GM12878 (cell line): ENCODE measurements at regions not wholly inside any gene's neighbourhood (a gene's known extent, or its start where the extent isn't known, plus 50 kb on each side); places are given as distances from the start of the nearest gene placed in this dataset.

Experiments
- ATAC-seq: fragments of 200-7000 bp; cut with Tn5 transposase; 3 replicates; pipeline ENCODE4 v1.9.1; 2020; ENCODE audit warnings: mild to moderate bottlenecking, moderate library complexity
- BruUV-seq: library from RNA; stranded (reverse); fragments of 400-500 nt; replicated peaks from 2 replicates; lab custom pipeline; 2021; lab: Mats Ljungman, UMichigan
- CTCF ChIA-PET: fragments of 300-600 bp; sonication (Branson Sonifier 250); formaldehyde crosslinking; extraction: SDS; loops from one replicate; lab custom pipeline; 2021; ENCODE audit warnings: inconsistent platforms; lab: Yijun Ruan, JAX
- POLR2A ChIA-PET: fragments of 350-600 bp; formaldehyde crosslinking; extraction: SDS; loops from one replicate; lab custom pipeline; 2021; ENCODE audit warnings: inconsistent platforms; lab: Charles Lee
- RAD21 ChIA-PET: fragments of 300-600 bp; sonication (Branson Sonifier 250); formaldehyde crosslinking; loops from one replicate; lab custom pipeline; 2023; ENCODE audit warnings: antibody characterized with exemption; ENCODE audit not compliant: unreplicated experiment; lab: Charles Lee
- SMC1A ChIA-PET: fragments of 300-600 bp; sonication (Branson Sonifier 250); formaldehyde crosslinking; loops from one replicate; lab custom pipeline; 2023; ENCODE audit not compliant: unreplicated experiment, uncharacterized antibody; lab: Charles Lee
- DNase-seq: peaks from one replicate; pipeline ENCODE4 v3.0.0-alpha.2; 2011; ENCODE audit warnings: low read depth, low spot score
- FAIRE-seq: peaks from 3 replicates; lab custom pipeline; 2011; peaks lifted over from hg19 to GRCh38; lab: Jason Lieb, UNC
- H2AFZ ChIP-seq: 2 replicates; pipeline ENCODE4 v1.6.0; 2011; ENCODE audit warnings: low read depth, low read length, control low read depth; ENCODE audit not compliant: control insufficient read depth
- H3K27ac ChIP-seq: 2 replicates; pipeline ENCODE4 v1.5.1; 2011; ENCODE audit warnings: control low read depth; ENCODE audit not compliant: control insufficient read depth, insufficient read depth
- H3K27me3 ChIP-seq, 2 experiments: replicated peaks in 1 of 2; 2 replicates each; pipeline versions ENCODE4 v1.6.0 to v1.6.1; 2011; ENCODE audit warnings: low read length in 1 of 2; ENCODE audit not compliant: control insufficient read depth in 2 of 2, insufficient read depth in 2 of 2
- H3K36me3 ChIP-seq, 2 experiments: 2 replicates each; pipeline ENCODE4 v1.5.1; 2011; ENCODE audit warnings: low read length in 1 of 2; ENCODE audit not compliant: control insufficient read depth in 2 of 2, insufficient read depth in 2 of 2
- H3K4me1 ChIP-seq: 2 replicates; pipeline ENCODE4 v1.6.1; 2011; ENCODE audit warnings: mild to moderate bottlenecking, low read length, moderate library complexity, mixed read lengths; ENCODE audit not compliant: control insufficient read depth, insufficient read depth
- H3K4me2 ChIP-seq: 2 replicates; pipeline ENCODE4 v1.6.0; 2011; ENCODE audit warnings: control low read depth; ENCODE audit not compliant: control insufficient read depth, insufficient read depth
- H3K4me3 ChIP-seq: fragments of 200-600 bp; sonication (generic); 2 replicates; pipeline ENCODE4 v1.5.1; 2016
- H3K79me2 ChIP-seq: 2 replicates; pipeline ENCODE4 v1.6.0; 2011; ENCODE audit warnings: low read length; ENCODE audit not compliant: control insufficient read depth, insufficient read depth
- H3K9ac ChIP-seq: 2 replicates; pipeline ENCODE4 v1.8.0; 2011; ENCODE audit warnings: low read length, control low read depth, mixed read lengths; ENCODE audit not compliant: control insufficient read depth, insufficient read depth
- H3K9me3 ChIP-seq: replicated peaks from 3 replicates; pipeline ENCODE4 v1.5.1; 2011; ENCODE audit warnings: mild to moderate bottlenecking, low read length; ENCODE audit not compliant: control insufficient read depth, insufficient read depth
- H4K20me1 ChIP-seq: 2 replicates; pipeline ENCODE4 v1.6.0; 2011; ENCODE audit not compliant: control insufficient read depth, insufficient read depth
- GABPA ChIP-seq: IDR thresholded peaks from 2 replicates; pipeline ENCODE4 v1.6.1; 2014; ENCODE audit warnings: antibody characterized with exemption, low read depth, mild to moderate bottlenecking, inconsistent platforms
- IKZF2 ChIP-seq, 2 experiments: fragments of 450-650 bp; IDR thresholded peaks; 2 replicates each; pipeline ENCODE4 v1.6.1; 2017; ENCODE audit warnings: mild to moderate bottlenecking in 2 of 2, moderate library complexity in 2 of 2
- IRF3 ChIP-seq: fragments of 450-650 bp; IDR thresholded peaks from 2 replicates; pipeline ENCODE4 v1.6.1; 2014; ENCODE audit warnings: mild to moderate bottlenecking
- IRF4 ChIP-seq: IDR thresholded peaks from 2 replicates; pipeline ENCODE4 v1.6.1; 2011; ENCODE audit warnings: low read depth, low read length
- JUNB ChIP-seq: IDR thresholded peaks from 2 replicates; pipeline ENCODE4 v1.6.1; 2016; ENCODE audit warnings: antibody characterized with exemption, mild to moderate bottlenecking
- JUND ChIP-seq: IDR thresholded peaks from 2 replicates; pipeline ENCODE4 v1.6.1; 2012; ENCODE audit warnings: low read depth, mild to moderate bottlenecking, low read length, improper control_type of control experiment, moderate library complexity
- MEF2A ChIP-seq: IDR thresholded peaks from 2 replicates; pipeline ENCODE4 v1.6.1; 2011; ENCODE audit warnings: low read depth, mild to moderate bottlenecking, low read length, moderate library complexity; ENCODE audit not compliant: insufficient read depth
- MLLT1 ChIP-seq: fragments of 450-650 bp; IDR thresholded peaks from 2 replicates; pipeline ENCODE4 v1.6.1; 2016; ENCODE audit warnings: mild to moderate bottlenecking
- NR2C1 ChIP-seq: fragments of 450-650 bp; IDR thresholded peaks from 2 replicates; pipeline ENCODE4 v1.6.1; 2017; ENCODE audit warnings: antibody characterized with exemption, mild to moderate bottlenecking, moderate library complexity
- POLR2AphosphoS2 ChIP-seq: IDR thresholded peaks from 2 replicates; pipeline ENCODE4 v1.6.1; 2011; ENCODE audit warnings: low read depth, mild to moderate bottlenecking, low read length, improper control_type of control experiment, moderate library complexity
- RAD51 ChIP-seq: fragments of 450-650 bp; IDR thresholded peaks from 2 replicates; pipeline ENCODE4 v1.6.1; 2016; ENCODE audit warnings: moderate library complexity, mild to moderate bottlenecking, inconsistent platforms
- RELA ChIP-seq: fragments of 450-650 bp; IDR thresholded peaks from 2 replicates; pipeline ENCODE4 v1.8.0; 2014; ENCODE audit warnings: borderline replicate concordance; ENCODE audit not compliant: partially characterized antibody
- SMAD5 ChIP-seq: IDR thresholded peaks from 2 replicates; pipeline ENCODE4 v1.6.1; 2016; ENCODE audit warnings: antibody characterized with exemption, low read depth
- SP1 ChIP-seq: IDR thresholded peaks from one replicate; pipeline ENCODE4 v1.6.1; 2011; ENCODE audit warnings: low read depth, low read length
- SPI1 ChIP-seq: IDR thresholded peaks from 2 replicates; pipeline ENCODE4 v1.6.1; 2011; ENCODE audit warnings: low read depth, mild to moderate bottlenecking, low read length, moderate library complexity, borderline replicate concordance; ENCODE audit not compliant: insufficient read depth
- TAF1 ChIP-seq: IDR thresholded peaks from 2 replicates; pipeline ENCODE4 v1.6.1; 2011; ENCODE audit warnings: mild to moderate bottlenecking, low read depth, low read length, borderline replicate concordance
- TCF12 ChIP-seq: IDR thresholded peaks from 2 replicates; pipeline ENCODE4 v1.6.1; 2011; ENCODE audit warnings: low read depth, mild to moderate bottlenecking, low read length
- whole genome bisulfite sequencing: methylation state at CpG from one replicate; pipeline ENCODE4 v1.1.6; 2016; ENCODE audit warnings: low lambda C conversion rate; ENCODE audit not compliant: insufficient replicate concordance, insufficient coverage; ENCODE audit errors: missing lambda C conversion rate; 5-methylcytosine and 5-hydroxymethylcytosine counted together
- in situ Hi-C: fragments of 300-500 bp; cut with MboI; formaldehyde crosslinking; loops from 9 replicates; pipeline ENCODE4 v1.14.3; 2018; ENCODE audit warnings: mixed read lengths
- intact Hi-C: fragments of 100-400 bp; cut with micrococcal nuclease; formaldehyde crosslinking; loops from one replicate; pipeline ENCODE4 v1.14.2; 2022; ENCODE audit not compliant: unreplicated experiment
- TF ChIP-seq, protein P1 (sequence below): IDR thresholded peaks from 2 replicates; pipeline ENCODE4 v1.6.1; 2011; ENCODE audit warnings: low read depth, low read length, improper control_type of control experiment, borderline replicate concordance
- TF ChIP-seq, protein P2 (sequence below): IDR thresholded peaks from 2 replicates; pipeline ENCODE4 v1.6.1; 2011; ENCODE audit warnings: borderline replicate concordance, low read depth, mild to moderate bottlenecking, moderate library complexity, low read length; ENCODE audit not compliant: insufficient read depth, poor library complexity, severe bottlenecking
- TF ChIP-seq, protein P3 (sequence below): fragments of 450-650 bp; IDR thresholded peaks from 2 replicates; pipeline ENCODE4 v1.6.1; 2017; ENCODE audit warnings: low read depth, mild to moderate bottlenecking, moderate library complexity

- peak; percentile 16 for ATAC-seq
- H4K20me1 ChIP-seq, result no peaks in the 10 kb centered on the region
- H3K4me1 ChIP-seq, result no peaks in the 10 kb centered on the region
- no peak for FAIRE-seq
- H3K4me2 ChIP-seq, result no peak overlapping the region
- 2% methylated on average over 4 of the region's 4 CpGs for WGBS
- H3K27ac ChIP-seq, result no peak overlapping the region
- DNase-seq, result peak; percentile 20
- no peaks in the 10 kb centered on the region for H3K27me3 ChIP-seq
- CTCF ChIA-PET, result interaction anchor here (0.6 to 0.7 kb wide), 2 partner anchors 56 to 143 kb away, joined by 3 to 5 read pairs; no protein-coding TSS in a partner anchor
- H3K9me3 ChIP-seq, result no peaks in the 10 kb centered on the region; the same call in 2 of the 3 replicates
- H3K9ac ChIP-seq, result no peak overlapping the region
- RAD21 ChIA-PET, result interaction anchor here (1.8 kb wide), 1 partner anchor 42 kb away, joined by 5 read pairs; no protein-coding TSS in a partner anchor
- no peaks in the 10 kb centered on the region for H3K36me3 ChIP-seq
- no peaks in the 10 kb centered on the region for H3K79me2 ChIP-seq
- in situ Hi-C loops (no loop called here), intact Hi-C loops (no loop called here)
- SMC1A ChIA-PET, result interaction anchor here (0.7 kb wide), 1 partner anchor 157 kb away, joined by 4 read pairs; no protein-coding TSS in a partner anchor
- H2AFZ ChIP-seq, result no peak overlapping the region
- POLR2A ChIA-PET, result no interaction called here
- no TSS peak for BruUV-seq
- no peak overlapping the region for H3K4me3 ChIP-seq
- TF ChIP-seq JUND (no peak), SPI1 (peak; percentile 64; the same call in 1 of the 2 replicates), MEF2A (no peak), SMAD5 (no peak), NR2C1 (no peak), IKZF2 (IDR thresholded peaks at IDR 0.05) (peak in 1 of 2 experiments; percentile 30; a peak in 1 of 4 replicates), TAF1 (no peak), POLR2AphosphoS2 (no peak), IRF4 (no peak), JUNB (no peak), SP1 (no peak), GABPA (no peak), RELA (no peak), RAD51 (no peak), MLLT1 (peak; percentile 30; the same call in 1 of the 2 replicates), TCF12 (no peak), IRF3 (no peak)
- TF ChIP-seq, protein P1, sequence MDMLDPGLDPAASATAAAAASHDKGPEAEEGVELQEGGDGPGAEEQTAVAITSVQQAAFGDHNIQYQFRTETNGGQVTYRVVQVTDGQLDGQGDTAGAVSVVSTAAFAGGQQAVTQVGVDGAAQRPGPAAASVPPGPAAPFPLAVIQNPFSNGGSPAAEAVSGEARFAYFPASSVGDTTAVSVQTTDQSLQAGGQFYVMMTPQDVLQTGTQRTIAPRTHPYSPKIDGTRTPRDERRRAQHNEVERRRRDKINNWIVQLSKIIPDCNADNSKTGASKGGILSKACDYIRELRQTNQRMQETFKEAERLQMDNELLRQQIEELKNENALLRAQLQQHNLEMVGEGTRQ, result no peak
- TF ChIP-seq, protein P2, sequence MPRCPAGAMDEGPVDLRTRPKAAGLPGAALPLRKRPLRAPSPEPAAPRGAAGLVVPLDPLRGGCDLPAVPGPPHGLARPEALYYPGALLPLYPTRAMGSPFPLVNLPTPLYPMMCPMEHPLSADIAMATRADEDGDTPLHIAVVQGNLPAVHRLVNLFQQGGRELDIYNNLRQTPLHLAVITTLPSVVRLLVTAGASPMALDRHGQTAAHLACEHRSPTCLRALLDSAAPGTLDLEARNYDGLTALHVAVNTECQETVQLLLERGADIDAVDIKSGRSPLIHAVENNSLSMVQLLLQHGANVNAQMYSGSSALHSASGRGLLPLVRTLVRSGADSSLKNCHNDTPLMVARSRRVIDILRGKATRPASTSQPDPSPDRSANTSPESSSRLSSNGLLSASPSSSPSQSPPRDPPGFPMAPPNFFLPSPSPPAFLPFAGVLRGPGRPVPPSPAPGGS, result no peak
- TF ChIP-seq, protein P3, sequence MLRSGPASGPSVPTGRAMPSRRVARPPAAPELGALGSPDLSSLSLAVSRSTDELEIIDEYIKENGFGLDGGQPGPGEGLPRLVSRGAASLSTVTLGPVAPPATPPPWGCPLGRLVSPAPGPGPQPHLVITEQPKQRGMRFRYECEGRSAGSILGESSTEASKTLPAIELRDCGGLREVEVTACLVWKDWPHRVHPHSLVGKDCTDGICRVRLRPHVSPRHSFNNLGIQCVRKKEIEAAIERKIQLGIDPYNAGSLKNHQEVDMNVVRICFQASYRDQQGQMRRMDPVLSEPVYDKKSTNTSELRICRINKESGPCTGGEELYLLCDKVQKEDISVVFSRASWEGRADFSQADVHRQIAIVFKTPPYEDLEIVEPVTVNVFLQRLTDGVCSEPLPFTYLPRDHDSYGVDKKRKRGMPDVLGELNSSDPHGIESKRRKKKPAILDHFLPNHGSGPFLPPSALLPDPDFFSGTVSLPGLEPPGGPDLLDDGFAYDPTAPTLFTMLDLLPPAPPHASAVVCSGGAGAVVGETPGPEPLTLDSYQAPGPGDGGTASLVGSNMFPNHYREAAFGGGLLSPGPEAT, result peak; percentile 52; the same call in 1 of the 2 replicates
Observed at GRCh38 chr5:35393901-35394300, 163.6 kb upstream of the PRLR start.
